ENCODE measurements at regions not wholly inside any gene's neighbourhood (a gene's known extent, or its start where the extent isn't known, plus 50 kb on each side); places are given as distances from the start of the nearest gene placed in this dataset.

DNA sequence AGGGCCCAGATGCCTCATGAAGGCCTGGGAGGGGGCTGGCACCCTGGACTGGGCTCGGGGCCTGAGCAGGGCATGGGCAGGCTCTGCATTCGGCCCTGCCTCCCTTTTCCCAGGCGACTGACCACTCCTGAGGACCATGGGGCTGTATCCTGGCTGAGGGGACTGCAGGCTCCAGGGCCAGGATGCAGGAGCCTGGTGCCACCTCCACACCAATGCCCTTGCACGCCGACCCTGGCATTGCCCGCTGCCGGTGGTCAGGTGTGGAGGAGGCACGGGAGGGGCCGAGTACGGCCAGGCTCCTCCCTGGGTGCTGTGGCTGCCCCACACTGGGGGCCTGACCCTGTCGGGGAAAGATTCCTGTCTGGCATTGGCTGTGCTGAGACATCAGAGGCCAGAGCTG lies 128.9 kb downstream of the SIK1 start:
- Histone ChIP-seq H2AFZ (ENCODE audit: low read depth) (no peak overlapping the region), H3K36me3 (replicated peaks in 1 of 2; ENCODE audit: control insufficient read depth in 1 of 2, insufficient read depth in 2 of 2, low read length in 1 of 2) (no peaks in the 10 kb centered on the region), H3K4me3 (ENCODE audit: low read depth in 2 of 2, low read length in 1 of 2) (no peak overlapping the region), H3K4me2 (no peak overlapping the region), H3K27me3 (ENCODE audit: insufficient read depth) (no peaks in the 10 kb centered on the region), H3K9ac (no peak overlapping the region), H3K4me1 (ENCODE audit: control insufficient read depth in 1 of 2, insufficient read depth in 2 of 2, low read depth in 1 of 2, low read length in 1 of 2) (peaks cover 0 to 18% of the 10 kb centered on the region in 2 experiments; a peak in 1 of 4 replicates), H3K79me2 (ENCODE audit: insufficient read depth) (no peaks in the 10 kb centered on the region), H4K20me1 (ENCODE audit: insufficient read depth) (no peaks in the 10 kb centered on the region), H3K27ac (ENCODE audit: low read depth in 2 of 2, low read length in 1 of 2) (no peak overlapping the region; a peak in 1 of 4 replicates), H3K9me3 (no peaks in the 10 kb centered on the region), H3F3A (replicated peaks; ENCODE audit: insufficient read depth) (no peaks in the 10 kb centered on the region), H3K9me2 (no peaks in the 10 kb centered on the region)
- CTCF ChIA-PET, result no interaction called here
- TF ChIP-seq, protein P1, sequence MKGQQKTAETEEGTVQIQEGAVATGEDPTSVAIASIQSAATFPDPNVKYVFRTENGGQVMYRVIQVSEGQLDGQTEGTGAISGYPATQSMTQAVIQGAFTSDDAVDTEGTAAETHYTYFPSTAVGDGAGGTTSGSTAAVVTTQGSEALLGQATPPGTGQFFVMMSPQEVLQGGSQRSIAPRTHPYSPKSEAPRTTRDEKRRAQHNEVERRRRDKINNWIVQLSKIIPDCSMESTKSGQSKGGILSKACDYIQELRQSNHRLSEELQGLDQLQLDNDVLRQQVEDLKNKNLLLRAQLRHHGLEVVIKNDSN (IDR thresholded peaks at IDR 0.05; ENCODE audit: borderline replicate concordance, low read depth), result no peak
- TF ChIP-seq YY1 (IDR thresholded peaks at IDR 0.05; ENCODE audit: low read depth) (no peak), CHD2 (IDR thresholded peaks at IDR 0.05; ENCODE audit: low read length, partially characterized antibody) (no peak), TCF12 (IDR thresholded peaks at IDR 0.05) (no peak), GABPA (IDR thresholded peaks at IDR 0.05; ENCODE audit: low read depth) (no peak), SIN3A (IDR thresholded peaks at IDR 0.05; ENCODE audit: borderline replicate concordance, low read depth, low read length) (no peak), NRF1 (IDR thresholded peaks at IDR 0.05; ENCODE audit: low read depth, low read length) (no peak), FOSL2 (IDR thresholded peaks at IDR 0.05; ENCODE audit: borderline replicate concordance, low read depth) (no peak), NFIC (IDR thresholded peaks at IDR 0.05; ENCODE audit: borderline replicate concordance) (no peak), SMC3 (IDR thresholded peaks at IDR 0.05; ENCODE audit: low read depth, low read length) (no peak)
- TF ChIP-seq, protein P2, sequence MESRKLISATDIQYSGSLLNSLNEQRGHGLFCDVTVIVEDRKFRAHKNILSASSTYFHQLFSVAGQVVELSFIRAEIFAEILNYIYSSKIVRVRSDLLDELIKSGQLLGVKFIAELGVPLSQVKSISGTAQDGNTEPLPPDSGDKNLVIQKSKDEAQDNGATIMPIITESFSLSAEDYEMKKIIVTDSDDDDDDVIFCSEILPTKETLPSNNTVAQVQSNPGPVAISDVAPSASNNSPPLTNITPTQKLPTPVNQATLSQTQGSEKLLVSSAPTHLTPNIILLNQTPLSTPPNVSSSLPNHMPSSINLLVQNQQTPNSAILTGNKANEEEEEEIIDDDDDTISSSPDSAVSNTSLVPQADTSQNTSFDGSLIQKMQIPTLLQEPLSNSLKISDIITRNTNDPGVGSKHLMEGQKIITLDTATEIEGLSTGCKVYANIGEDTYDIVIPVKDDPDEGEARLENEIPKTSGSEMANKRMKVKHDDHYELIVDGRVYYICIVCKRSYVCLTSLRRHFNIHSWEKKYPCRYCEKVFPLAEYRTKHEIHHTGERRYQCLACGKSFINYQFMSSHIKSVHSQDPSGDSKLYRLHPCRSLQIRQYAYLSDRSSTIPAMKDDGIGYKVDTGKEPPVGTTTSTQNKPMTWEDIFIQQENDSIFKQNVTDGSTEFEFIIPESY (IDR thresholded peaks at IDR 0.05; ENCODE audit: borderline replicate concordance, low read depth), result no peak
- WGBS (ENCODE audit: low lambda C conversion rate), result no CpG with 5 or more reads among the region's 11 CpGs
- DNase-seq, result no peak
- POLR2A ChIA-PET, result no interaction called here

- H3K9ac ChIP-seq, result no peak overlapping the region
- H3K79me2 ChIP-seq (ENCODE audit: insufficient read depth), result no peaks in the 10 kb centered on the region
- no peak for DNase-seq
- no peak overlapping the region for H3K4me3 ChIP-seq (ENCODE audit: low read depth in 2 of 2, low read length in 1 of 2)
- H3K36me3 ChIP-seq (replicated peaks in 1 of 2; ENCODE audit: control insufficient read depth in 1 of 2, insufficient read depth in 2 of 2, low read length in 1 of 2), result no peaks in the 10 kb centered on the region
- no peaks in the 10 kb centered on the region for H4K20me1 ChIP-seq (ENCODE audit: insufficient read depth)
- WGBS (ENCODE audit: low lambda C conversion rate), result 67% methylated on average over 12 of the region's 18 CpGs
- TF ChIP-seq SIN3A (IDR thresholded peaks at IDR 0.05; ENCODE audit: borderline replicate concordance, low read depth, low read length), result no peak
- TF ChIP-seq, protein P3, sequence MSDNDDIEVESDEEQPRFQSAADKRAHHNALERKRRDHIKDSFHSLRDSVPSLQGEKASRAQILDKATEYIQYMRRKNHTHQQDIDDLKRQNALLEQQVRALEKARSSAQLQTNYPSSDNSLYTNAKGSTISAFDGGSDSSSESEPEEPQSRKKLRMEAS (IDR thresholded peaks at IDR 0.05; ENCODE audit: low read depth), result no peak
- TF ChIP-seq GATA2 (CRISPR knock-in tag; IDR thresholded peaks at IDR 0.05), result no peak
- no peaks in the 10 kb centered on the region for H3K27me3 ChIP-seq (ENCODE audit: insufficient read depth)
- H3K9me3 ChIP-seq, result no peaks in the 10 kb centered on the region
- H3F3A ChIP-seq (replicated peaks; ENCODE audit: insufficient read depth), result no peaks in the 10 kb centered on the region
- POLR2A ChIA-PET, result no interaction called here
- H3K27ac ChIP-seq (ENCODE audit: low read depth in 2 of 2, low read length in 1 of 2), result no peak overlapping the region; a peak in 1 of 4 replicates
- CTCF ChIA-PET, result no interaction called here
- H2AFZ ChIP-seq (ENCODE audit: low read depth), result no peak overlapping the region
- H3K4me2 ChIP-seq, result no peak overlapping the region
- no peaks in the 10 kb centered on the region for H3K9me2 ChIP-seq
- peaks cover 0 to 18% of the 10 kb centered on the region in 2 experiments; a peak in 1 of 4 replicates for H3K4me1 ChIP-seq (ENCODE audit: control insufficient read depth in 1 of 2, insufficient read depth in 2 of 2, low read depth in 1 of 2, low read length in 1 of 2)
Observed at GRCh38 chr21:43297391-43297981, 128.7 kb downstream of the CRYAA start.

Measured in SK-N-SH (cell line).